Keratinocyte (primary cell): ENCODE measurements at regions not wholly inside any gene's neighbourhood (a gene's known extent, or its start where the extent isn't known, plus 50 kb on each side); places are given as distances from the start of the nearest gene placed in this dataset.
"Not testable (repeated sequence)": the region's sequence is repeated elsewhere in the genome, so short reads cannot be mapped to it uniquely, and the experiment has no call there.

ENCODE experiments used
- DNase-seq: peaks from one replicate; pipeline ENCODE4 v3.0.0-alpha.2; 2011; ENCODE audit warnings: low read depth, missing footprints, low spot score
- FAIRE-seq: peaks from 2 replicates; lab custom pipeline; 2011; peaks lifted over from hg19 to GRCh38; lab: Jason Lieb, UNC
- H2AFZ ChIP-seq: 2 replicates; pipeline ENCODE4 v1.6.0; 2012; ENCODE audit warnings: low read length, control low read depth, inconsistent platforms; ENCODE audit not compliant: control insufficient read depth
- H3K27ac ChIP-seq: 2 replicates; pipeline ENCODE4 v1.5.1; 2011; ENCODE audit warnings: low read length; ENCODE audit not compliant: control insufficient read depth, insufficient read depth
- H3K27me3 ChIP-seq: 3 replicates; pipeline ENCODE4 v1.6.0; 2011; ENCODE audit warnings: low read length; ENCODE audit not compliant: control insufficient read depth, insufficient read depth; ENCODE audit errors: extremely low read depth
- H3K36me3 ChIP-seq, 2 experiments: 2 replicates in 1 of 2; 3 replicates in 1 of 2; pipeline ENCODE4 v1.5.1; 2011; ENCODE audit warnings: low read length in 2 of 2, mild to moderate bottlenecking in 1 of 2; ENCODE audit not compliant: control insufficient read depth in 2 of 2, insufficient read depth in 2 of 2; ENCODE audit errors: extremely low read depth in 1 of 2
- H3K4me1 ChIP-seq: 3 replicates; pipeline ENCODE4 v1.5.1; 2011; ENCODE audit warnings: low read length; ENCODE audit not compliant: control insufficient read depth, insufficient read depth; ENCODE audit errors: extremely low read depth
- H3K4me2 ChIP-seq: 3 replicates; pipeline ENCODE4 v1.6.0; 2011; ENCODE audit warnings: low read depth, low read length; ENCODE audit not compliant: control insufficient read depth, insufficient read depth; ENCODE audit errors: extremely low read depth
- H3K4me3 ChIP-seq, 3 experiments: fragments of 200-600 bp in 1 of 3; sonication (generic) in 1 of 3; 2 replicates in 2 of 3; 3 replicates in 1 of 3; pipeline ENCODE4 v1.5.1; 2011 to 2016; ENCODE audit warnings: low read length in 3 of 3, mild to moderate bottlenecking in 3 of 3, control low read depth in 2 of 3, inconsistent platforms in 1 of 3, low read depth in 1 of 3, mixed read lengths in 1 of 3, mixed run types in 1 of 3, moderate library complexity in 1 of 3; ENCODE audit not compliant: control insufficient read depth in 2 of 3, insufficient read depth in 2 of 3; ENCODE audit errors: extremely low read depth in 1 of 3
- H3K79me2 ChIP-seq: 2 replicates; pipeline ENCODE4 v1.6.0; 2012; ENCODE audit warnings: low read length; ENCODE audit not compliant: control insufficient read depth, insufficient read depth
- H3K9ac ChIP-seq: 3 replicates; pipeline ENCODE4 v1.6.0; 2011; ENCODE audit warnings: low read length; ENCODE audit not compliant: control insufficient read depth, insufficient read depth; ENCODE audit errors: extremely low read depth
- H3K9me1 ChIP-seq: 3 replicates; pipeline ENCODE4 v1.6.0; 2011; ENCODE audit warnings: low read length; ENCODE audit not compliant: control insufficient read depth, insufficient read depth; ENCODE audit errors: extremely low read depth
- H3K9me3 ChIP-seq: 2 replicates; pipeline ENCODE4 v1.5.1; 2012; ENCODE audit warnings: low read depth, low read length; ENCODE audit not compliant: control insufficient read depth
- H4K20me1 ChIP-seq: 3 replicates; pipeline ENCODE4 v1.6.0; 2011; ENCODE audit warnings: low read length; ENCODE audit not compliant: control insufficient read depth, insufficient read depth; ENCODE audit errors: extremely low read depth
- EZH2 ChIP-seq: IDR thresholded peaks from one replicate; pipeline ENCODE4 v1.6.1; 2012; ENCODE audit warnings: inconsistent platforms, mild to moderate bottlenecking, low read length, moderate library complexity
- dilution Hi-C: fragments of 300-500 bp; cut with MboI; formaldehyde crosslinking; loops from one replicate; pipeline ENCODE4 v1.7.0; 2020; ENCODE audit warnings: low sequenced_read_pairs; ENCODE audit not compliant: extremely low pct_ligation_motif_present
- TF ChIP-seq, protein P1 (sequence below), 3 experiments: IDR thresholded peaks in 1 of 3; conservative IDR thresholded peaks in 1 of 3; optimal IDR thresholded peaks in 1 of 3; 2 replicates in 2 of 3; 3 replicates in 1 of 3; pipeline versions ENCODE3 to v1.5.1; 2011; ENCODE audit warnings: low read length in 3 of 3, mild to moderate bottlenecking in 3 of 3, moderate library complexity in 2 of 3, control low read depth in 1 of 3, inconsistent platforms in 1 of 3; ENCODE audit not compliant: insufficient read depth in 2 of 3; ENCODE audit errors: extremely low read depth in 1 of 3

DNA sequence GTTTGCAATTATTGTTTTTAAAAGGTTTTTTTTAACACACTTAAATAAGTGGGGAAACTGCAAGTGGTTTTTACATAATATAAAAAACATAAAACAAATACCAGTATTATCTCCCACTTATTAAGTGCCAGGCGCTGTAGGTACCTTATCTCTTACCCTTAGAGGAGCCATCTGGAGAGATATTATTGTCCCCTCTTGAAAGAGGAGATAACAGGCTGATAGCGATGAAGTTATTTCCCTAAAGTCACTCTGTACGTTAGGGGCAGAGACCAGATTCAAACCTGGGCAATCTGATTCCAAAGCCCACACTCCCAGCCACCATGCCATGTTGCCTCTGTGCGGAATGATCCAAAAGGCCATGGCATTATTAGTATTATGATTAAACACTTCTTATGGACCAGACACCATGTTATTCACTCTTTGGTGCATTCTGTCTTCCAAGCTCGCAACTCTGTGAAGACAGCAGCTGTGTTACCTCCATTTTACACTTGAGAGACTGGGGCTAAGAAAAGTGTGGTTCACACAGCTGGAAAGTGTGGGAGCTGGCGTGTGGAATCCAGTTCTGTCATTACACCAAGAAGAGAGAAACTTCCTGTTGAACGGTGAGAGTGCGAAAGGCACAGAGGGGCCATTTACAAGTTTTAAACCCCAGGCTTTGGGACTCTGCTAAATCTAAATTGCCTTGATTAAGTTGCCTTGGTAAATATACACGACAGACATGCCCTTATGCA is 79.9 kb upstream of the MITF start:
- Histone ChIP-seq H4K20me1 (no peaks in the 10 kb centered on the region), H3K9me3 (no peaks in the 10 kb centered on the region), H3K4me2 (no peak overlapping the region), H3K36me3 (no peaks in the 10 kb centered on the region), H3K9ac (no peak overlapping the region), H3K4me3 (no peak overlapping the region), H3K9me1 (no peaks in the 10 kb centered on the region), H2AFZ (no peak overlapping the region), H3K4me1 (no peaks in the 10 kb centered on the region), H3K27ac (no peak overlapping the region), H3K79me2 (no peaks in the 10 kb centered on the region), H3K27me3 (no peaks in the 10 kb centered on the region)
- FAIRE-seq (no peak), DNase-seq (no peak)
- no peak for TF ChIP-seq EZH2
- TF ChIP-seq, protein P1, sequence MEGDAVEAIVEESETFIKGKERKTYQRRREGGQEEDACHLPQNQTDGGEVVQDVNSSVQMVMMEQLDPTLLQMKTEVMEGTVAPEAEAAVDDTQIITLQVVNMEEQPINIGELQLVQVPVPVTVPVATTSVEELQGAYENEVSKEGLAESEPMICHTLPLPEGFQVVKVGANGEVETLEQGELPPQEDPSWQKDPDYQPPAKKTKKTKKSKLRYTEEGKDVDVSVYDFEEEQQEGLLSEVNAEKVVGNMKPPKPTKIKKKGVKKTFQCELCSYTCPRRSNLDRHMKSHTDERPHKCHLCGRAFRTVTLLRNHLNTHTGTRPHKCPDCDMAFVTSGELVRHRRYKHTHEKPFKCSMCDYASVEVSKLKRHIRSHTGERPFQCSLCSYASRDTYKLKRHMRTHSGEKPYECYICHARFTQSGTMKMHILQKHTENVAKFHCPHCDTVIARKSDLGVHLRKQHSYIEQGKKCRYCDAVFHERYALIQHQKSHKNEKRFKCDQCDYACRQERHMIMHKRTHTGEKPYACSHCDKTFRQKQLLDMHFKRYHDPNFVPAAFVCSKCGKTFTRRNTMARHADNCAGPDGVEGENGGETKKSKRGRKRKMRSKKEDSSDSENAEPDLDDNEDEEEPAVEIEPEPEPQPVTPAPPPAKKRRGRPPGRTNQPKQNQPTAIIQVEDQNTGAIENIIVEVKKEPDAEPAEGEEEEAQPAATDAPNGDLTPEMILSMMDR (optimal IDR thresholded peaks at IDR 0.05 in 1 of 3, IDR thresholded peaks at IDR 0.05 in 1 of 3, conservative IDR thresholded peaks at IDR 0.05 in 1 of 3; ENCODE audit: extremely low read depth in 1 of 3, insufficient read depth in 2 of 3, low read length in 3 of 3), result no peak
- dilution Hi-C loops, result no loop called here

DNA sequence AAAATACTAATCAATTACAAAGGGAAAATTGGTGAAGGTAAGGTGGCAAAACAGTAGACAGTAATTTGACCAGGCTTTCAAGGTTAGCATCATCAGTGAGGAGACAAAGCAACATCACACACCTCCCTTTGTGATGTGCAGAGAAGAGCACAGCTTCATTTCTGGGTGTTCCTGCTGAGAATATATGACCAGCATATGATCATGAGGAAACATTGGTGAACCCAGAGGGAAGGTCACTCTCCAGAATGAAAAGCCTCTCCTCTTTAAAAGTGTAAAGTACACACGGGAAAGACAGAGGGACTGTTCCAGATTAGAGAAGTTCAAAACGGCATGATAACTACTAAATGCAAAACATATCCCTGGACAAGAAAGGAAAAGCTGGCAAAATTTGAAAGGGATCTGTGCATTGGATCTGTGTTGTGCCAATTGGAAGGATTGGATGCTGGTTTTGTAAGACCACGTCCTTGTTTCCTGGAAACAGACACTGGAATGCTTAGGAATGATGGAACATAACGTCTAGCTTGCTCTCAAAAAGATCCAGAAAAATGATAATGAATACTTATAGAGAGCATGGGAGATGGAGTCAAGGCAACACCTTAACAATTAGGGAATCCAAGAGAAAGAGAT is 80.6 kb upstream of the MITF start:
- Histone ChIP-seq H3K27ac (no peak overlapping the region), H4K20me1 (no peaks in the 10 kb centered on the region), H3K9ac (no peak overlapping the region), H3K4me1 (no peaks in the 10 kb centered on the region), H3K9me1 (no peaks in the 10 kb centered on the region), H2AFZ (no peak overlapping the region), H3K79me2 (no peaks in the 10 kb centered on the region), H3K9me3 (no peaks in the 10 kb centered on the region), H3K27me3 (no peaks in the 10 kb centered on the region), H3K4me2 (no peak overlapping the region), H3K36me3 (no peaks in the 10 kb centered on the region), H3K4me3 (no peak overlapping the region)
- DNase-seq (no peak), FAIRE-seq (no peak)
- dilution Hi-C loops, result no loop called here
- TF ChIP-seq EZH2, result no peak
- TF ChIP-seq, protein P1 (optimal IDR thresholded peaks at IDR 0.05 in 1 of 3, IDR thresholded peaks at IDR 0.05 in 1 of 3, conservative IDR thresholded peaks at IDR 0.05 in 1 of 3; ENCODE audit: extremely low read depth in 1 of 3, insufficient read depth in 2 of 3, low read length in 3 of 3), result no peak

DNA sequence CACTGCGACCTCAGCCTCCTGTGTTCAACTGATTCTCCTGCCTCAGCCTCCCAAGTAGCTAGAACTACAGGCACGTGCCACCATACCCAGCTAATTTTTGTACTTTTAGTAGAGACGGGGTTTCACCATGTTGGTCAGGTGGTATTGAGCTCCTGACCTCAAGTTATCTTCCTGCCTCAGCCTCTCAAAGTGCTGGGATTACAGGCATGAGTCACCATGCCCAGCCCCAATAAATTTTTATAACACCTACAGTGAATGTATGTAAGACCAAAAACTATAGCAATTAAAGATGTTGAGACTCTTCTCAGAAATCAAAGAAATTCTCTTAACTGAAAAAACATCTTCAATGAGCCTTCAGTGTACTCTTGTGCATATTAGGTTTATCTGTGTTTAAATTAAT is 82.2 kb upstream of the MITF start:
- H3K4me1 ChIP-seq, H3K27me3 ChIP-seq, H3K4me3 ChIP-seq, dilution Hi-C loops, H3K27ac ChIP-seq, H2AFZ ChIP-seq, H3K4me2 ChIP-seq, H3K9me1 ChIP-seq, H4K20me1 ChIP-seq, H3K79me2 ChIP-seq, H3K36me3 ChIP-seq, FAIRE-seq, H3K9me3 ChIP-seq, H3K9ac ChIP-seq, DNase-seq: not testable (repeated sequence)
